Suprapubic skin (tissue), 3 donors: ENCODE measurements at regions not wholly inside any gene's neighbourhood (a gene's known extent, or its start where the extent isn't known, plus 50 kb on each side); places are given as distances from the start of the nearest gene placed in this dataset.

Experiments used
- POLR2A ChIP-seq, 2 donors: fragments of 450-650 bp; IDR thresholded peaks; one replicate each; pipeline ENCODE4 v1.6.1; 2017; ENCODE audit warnings: antibody characterized with exemption in 2 of 2, mild to moderate bottlenecking in 2 of 2, moderate library complexity in 2 of 2
- TF ChIP-seq, protein P1 (sequence below), 2 donors: fragments of 200-600 bp in 1 of 2; fragments of 450-650 bp in 1 of 2; sonication (generic) in 1 of 2; IDR thresholded peaks; one replicate each; pipeline ENCODE4 v1.5.1; 2016 to 2019; ENCODE audit warnings: antibody characterized with exemption in 2 of 2, mild to moderate bottlenecking in 1 of 2, moderate library complexity in 1 of 2

DNA sequence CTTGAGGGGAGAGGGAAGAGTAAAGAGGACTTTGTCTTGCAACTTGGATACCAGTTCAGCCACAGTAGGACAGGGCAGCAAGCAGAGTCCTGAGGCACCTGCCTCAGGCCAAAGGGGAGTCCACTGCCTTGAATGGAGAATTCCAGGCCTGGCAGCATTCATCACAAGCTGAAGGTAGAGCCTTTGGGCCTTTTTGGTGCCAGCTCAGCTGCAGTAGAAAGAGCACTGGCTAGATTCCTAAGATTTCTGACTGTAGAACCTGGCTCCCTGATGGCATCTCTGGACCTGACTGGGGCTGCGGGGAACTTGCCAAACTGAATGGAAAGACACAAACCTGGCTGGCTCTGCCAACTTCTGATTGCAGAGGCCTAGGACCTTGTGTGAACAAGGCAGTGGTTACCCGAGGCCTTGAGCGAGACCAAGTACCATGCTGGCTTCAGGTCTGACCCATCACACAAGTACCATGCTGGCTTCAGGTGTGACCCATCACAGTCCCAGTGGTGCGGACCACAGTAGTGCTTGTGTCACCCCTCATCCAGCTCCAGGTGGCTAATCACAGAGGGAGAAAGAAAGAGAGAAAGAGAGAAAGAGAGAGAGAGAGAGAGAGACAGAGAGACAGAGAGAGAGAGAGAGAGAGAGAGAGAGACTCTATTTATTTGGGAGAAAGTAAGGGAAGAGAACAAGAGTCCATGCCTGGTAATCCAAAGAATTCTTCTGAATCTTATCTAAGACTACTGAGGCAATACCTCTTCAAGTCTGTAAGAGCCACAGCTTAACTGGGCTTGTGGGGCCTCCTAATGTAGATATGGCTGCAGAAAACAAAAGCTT, 137.6 kb upstream of the SPIN4 start:
- TF ChIP-seq, protein P1, sequence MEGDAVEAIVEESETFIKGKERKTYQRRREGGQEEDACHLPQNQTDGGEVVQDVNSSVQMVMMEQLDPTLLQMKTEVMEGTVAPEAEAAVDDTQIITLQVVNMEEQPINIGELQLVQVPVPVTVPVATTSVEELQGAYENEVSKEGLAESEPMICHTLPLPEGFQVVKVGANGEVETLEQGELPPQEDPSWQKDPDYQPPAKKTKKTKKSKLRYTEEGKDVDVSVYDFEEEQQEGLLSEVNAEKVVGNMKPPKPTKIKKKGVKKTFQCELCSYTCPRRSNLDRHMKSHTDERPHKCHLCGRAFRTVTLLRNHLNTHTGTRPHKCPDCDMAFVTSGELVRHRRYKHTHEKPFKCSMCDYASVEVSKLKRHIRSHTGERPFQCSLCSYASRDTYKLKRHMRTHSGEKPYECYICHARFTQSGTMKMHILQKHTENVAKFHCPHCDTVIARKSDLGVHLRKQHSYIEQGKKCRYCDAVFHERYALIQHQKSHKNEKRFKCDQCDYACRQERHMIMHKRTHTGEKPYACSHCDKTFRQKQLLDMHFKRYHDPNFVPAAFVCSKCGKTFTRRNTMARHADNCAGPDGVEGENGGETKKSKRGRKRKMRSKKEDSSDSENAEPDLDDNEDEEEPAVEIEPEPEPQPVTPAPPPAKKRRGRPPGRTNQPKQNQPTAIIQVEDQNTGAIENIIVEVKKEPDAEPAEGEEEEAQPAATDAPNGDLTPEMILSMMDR (IDR thresholded peaks at IDR 0.05), result no peak
- TF ChIP-seq POLR2A (IDR thresholded peaks at IDR 0.05), result no peak
